ENCODE measurements at regions not wholly inside any gene's neighbourhood (a gene's known extent, or its start where the extent isn't known, plus 50 kb on each side); places are given as distances from the start of the nearest gene placed in this dataset.
A peak's percentile ranks its signal among the peaks of the same experiment; 100 is the strongest.

GRCh38 chr15:94131875-94132274 lies 99.5 kb upstream of the MCTP2 start:
- TF ChIP-seq CTCF (conservative IDR thresholded peaks at IDR 0.05), result peak; percentile 46
- TF ChIP-seq ZFX (IDR thresholded peaks at IDR 0.05), result no peak

Data from C4-2B (cell line).